Heart right ventricle (tissue), 16 donors: ENCODE measurements at regions not wholly inside any gene's neighbourhood (a gene's known extent, or its start where the extent isn't known, plus 50 kb on each side); places are given as distances from the start of the nearest gene placed in this dataset.

Experiments used
- ATAC-seq, 8 donors: fragments of 200-7000 bp; cut with Tn5 transposase; one replicate each; pipeline ENCODE4 v1.9.1; 2020; ENCODE audit warnings: mild to moderate bottlenecking in 8 of 8, moderate library complexity in 8 of 8, moderate number of reproducible peaks in 1 of 8
- DNase-seq, 2 donors: peaks; one replicate each; pipeline ENCODE4 v3.0.0-alpha.2; 2020
- H3K27ac ChIP-seq, 10 donors: fragments of 200-600 bp; sonication (generic) in 2 of 10; one replicate each; pipeline versions ENCODE4 v1.5.0 to v1.8.0; 2020 to 2022; ENCODE audit warnings: mild to moderate bottlenecking in 3 of 10
- H3K27me3 ChIP-seq, 7 donors: fragments of 200-600 bp; one replicate each; pipeline ENCODE4 v1.8.0; 2021 to 2022; ENCODE audit warnings: mild to moderate bottlenecking in 2 of 7
- H3K36me3 ChIP-seq, 9 donors: fragments of 200-600 bp; sonication (generic) in 1 of 9; one replicate each; pipeline versions ENCODE4 v1.5.0 to v1.8.0; 2020 to 2022; ENCODE audit warnings: mild to moderate bottlenecking in 2 of 9
- H3K4me1 ChIP-seq, 9 donors: fragments of 200-600 bp; sonication (generic) in 1 of 9; one replicate each; pipeline versions ENCODE4 v1.5.0 to v1.8.0; 2020 to 2022; ENCODE audit warnings: mild to moderate bottlenecking in 4 of 9
- H3K4me3 ChIP-seq, 10 donors: fragments of 200-600 bp; sonication (generic) in 2 of 10; one replicate each; pipeline versions ENCODE4 v1.5.0 to v1.8.0; 2020 to 2022; ENCODE audit warnings: mild to moderate bottlenecking in 7 of 10, moderate library complexity in 2 of 10
- H3K9me3 ChIP-seq, 11 donors: fragments of 200-600 bp in 10 of 11; sonication (generic) in 2 of 11; one replicate each; pipeline versions ENCODE4 v1.5.0 to v1.8.0; 2013 to 2022; ENCODE audit warnings: mild to moderate bottlenecking in 2 of 11, control low read depth in 1 of 11, moderate library complexity in 1 of 11
- WGBS, 2 donors: extraction: QIAGEN DNeasy Blood & Tissue Kit; methylation state at CpG; one replicate each; pipeline ENCODE4 v1.1.7; 2013; ENCODE audit warnings: inconsistent platforms in 1 of 2; 5-methylcytosine and 5-hydroxymethylcytosine counted together
- intact Hi-C, 10 donors: fragments of 100-400 bp; cut with DNase I; formaldehyde crosslinking; loops; one replicate each; pipeline versions ENCODE4 v1.11.1 to v1.14.2; 2022
- TF ChIP-seq, protein P1 (sequence below), 9 donors: fragments of 200-600 bp; sonication (generic) in 2 of 9; IDR thresholded peaks; one replicate each; pipeline versions ENCODE4 v1.5.0 to v1.8.0; 2021 to 2022; ENCODE audit warnings: antibody characterized with exemption in 9 of 9, mild to moderate bottlenecking in 5 of 9, moderate library complexity in 1 of 9
- donor health status: Arrhythmogenic right ventricular cardiomyopathy.
- donor health status: ischemic (EF 13 %, LVEDD 7.1; RV severe dilation, severe dysfunction).
- donor health status: healthy with polysubstance abuse.
- donor health status: DM: no; HTN: yes; CAD: no.
- donor health status: DM: no; HTN: no; CAD: no.
- donor health status: ischemic (EF 25% LVEDD 6.9; RV normal size, moderate dysfunction).
- donor health status: ischemic (EF 25% LVEDD 5.7; RV mildly dilated, moderate dysfunction).
- donor health status: healthy.
- donor health status: DM: yes; HTN: yes; CAD: no.
- donor health status: Ischemic cardiomyopathy.
- donor health status: ischemic (EF 35%, LVEDD 5.7; RV mildly dilated, moderate dysfunction).
- donor health status: nonischemic (EF 11% LVEDD 7.7; RV severe dilation, severe dysfunction).
- donor health status: DM: yes; HTN: yes; CAD: no.
- donor health status: PGD.
- donor health status: ischemic (EF 29% LVEDD 5.4; RV normal size, mild dysfunction).
- donor health status: nonischemic (EF 23%, LVEDD 6.1; RV moderate dilation, normal function).

DNA sequence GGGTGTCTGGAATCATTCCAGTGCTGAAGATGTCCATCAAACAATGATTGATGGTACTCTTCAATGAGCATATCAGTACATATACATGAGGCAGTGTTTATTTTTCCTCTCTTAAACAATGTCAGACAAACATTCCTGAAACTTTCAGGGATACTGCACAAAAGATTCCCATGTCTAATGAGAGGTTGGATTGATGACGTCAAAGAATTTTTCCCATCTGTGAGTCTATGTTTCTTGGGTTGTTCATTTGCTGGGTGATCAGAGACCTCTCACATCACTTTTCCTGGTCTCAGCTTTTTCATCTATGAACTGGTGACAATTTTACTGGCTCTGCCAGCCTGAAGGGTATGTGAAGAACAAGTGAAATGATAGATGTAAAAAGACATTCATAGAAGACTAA, 325.5 kb downstream of the EN1 start:
- 80 to 95% methylated on average over 1 of the region's 1 CpG for WGBS, 2 donors
- DNase-seq, result no peak
- TF ChIP-seq, protein P1, sequence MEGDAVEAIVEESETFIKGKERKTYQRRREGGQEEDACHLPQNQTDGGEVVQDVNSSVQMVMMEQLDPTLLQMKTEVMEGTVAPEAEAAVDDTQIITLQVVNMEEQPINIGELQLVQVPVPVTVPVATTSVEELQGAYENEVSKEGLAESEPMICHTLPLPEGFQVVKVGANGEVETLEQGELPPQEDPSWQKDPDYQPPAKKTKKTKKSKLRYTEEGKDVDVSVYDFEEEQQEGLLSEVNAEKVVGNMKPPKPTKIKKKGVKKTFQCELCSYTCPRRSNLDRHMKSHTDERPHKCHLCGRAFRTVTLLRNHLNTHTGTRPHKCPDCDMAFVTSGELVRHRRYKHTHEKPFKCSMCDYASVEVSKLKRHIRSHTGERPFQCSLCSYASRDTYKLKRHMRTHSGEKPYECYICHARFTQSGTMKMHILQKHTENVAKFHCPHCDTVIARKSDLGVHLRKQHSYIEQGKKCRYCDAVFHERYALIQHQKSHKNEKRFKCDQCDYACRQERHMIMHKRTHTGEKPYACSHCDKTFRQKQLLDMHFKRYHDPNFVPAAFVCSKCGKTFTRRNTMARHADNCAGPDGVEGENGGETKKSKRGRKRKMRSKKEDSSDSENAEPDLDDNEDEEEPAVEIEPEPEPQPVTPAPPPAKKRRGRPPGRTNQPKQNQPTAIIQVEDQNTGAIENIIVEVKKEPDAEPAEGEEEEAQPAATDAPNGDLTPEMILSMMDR (IDR thresholded peaks at IDR 0.05), result no peak

DNA sequence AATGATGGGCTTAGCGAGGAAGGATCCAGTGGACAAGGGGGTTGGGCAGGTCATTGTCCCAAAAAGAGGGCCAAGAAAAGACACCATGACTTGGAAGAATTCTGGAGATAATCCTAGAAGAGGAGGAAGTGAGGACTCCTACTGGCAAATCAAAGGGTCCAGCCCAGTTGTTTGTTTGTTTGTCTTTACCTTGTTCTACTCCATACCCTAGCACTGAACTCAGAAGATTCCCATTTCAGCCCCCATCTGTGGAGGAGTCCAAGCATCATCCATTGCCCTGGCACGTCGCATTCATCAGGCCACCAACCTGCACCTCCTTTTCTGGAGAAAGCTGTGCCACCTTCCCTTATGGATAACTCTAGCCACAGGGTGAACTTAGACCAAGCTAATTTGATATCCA, 326.2 kb downstream of the EN1 start:
- DNase-seq, result no peak
- H3K9me3 ChIP-seq, result peaks cover 0 to 45% (median 14%) of the 10 kb centered on the region in 11 donors
- TF ChIP-seq, protein P1 (IDR thresholded peaks at IDR 0.05), result no peak
- H3K4me3 ChIP-seq, result no peak overlapping the region
- 75 to 85% methylated on average over 3 of the region's 3 CpGs for WGBS, 2 donors
- intact Hi-C loops, result no loop called here
- no peaks in the 10 kb centered on the region for H3K4me1 ChIP-seq
- H3K27ac ChIP-seq, result no peak overlapping the region
- peaks cover 0 to 5% (median 0%) of the 10 kb centered on the region in 7 donors for H3K27me3 ChIP-seq
- no peak for ATAC-seq
- H3K36me3 ChIP-seq, result no peaks in the 10 kb centered on the region

More for the DNA sequence above, 325.5 kb downstream of the EN1 start:
- H3K27ac ChIP-seq, result no peak overlapping the region
- peaks cover 0 to 45% (median 14%) of the 10 kb centered on the region in 11 donors for H3K9me3 ChIP-seq
- ATAC-seq, result no peak
- H3K27me3 ChIP-seq, result peaks cover 0 to 6% (median 0%) of the 10 kb centered on the region in 7 donors
- intact Hi-C loops, result no loop called here
- no peaks in the 10 kb centered on the region for H3K4me1 ChIP-seq
- H3K36me3 ChIP-seq, result no peaks in the 10 kb centered on the region
- no peak overlapping the region for H3K4me3 ChIP-seq

DNA sequence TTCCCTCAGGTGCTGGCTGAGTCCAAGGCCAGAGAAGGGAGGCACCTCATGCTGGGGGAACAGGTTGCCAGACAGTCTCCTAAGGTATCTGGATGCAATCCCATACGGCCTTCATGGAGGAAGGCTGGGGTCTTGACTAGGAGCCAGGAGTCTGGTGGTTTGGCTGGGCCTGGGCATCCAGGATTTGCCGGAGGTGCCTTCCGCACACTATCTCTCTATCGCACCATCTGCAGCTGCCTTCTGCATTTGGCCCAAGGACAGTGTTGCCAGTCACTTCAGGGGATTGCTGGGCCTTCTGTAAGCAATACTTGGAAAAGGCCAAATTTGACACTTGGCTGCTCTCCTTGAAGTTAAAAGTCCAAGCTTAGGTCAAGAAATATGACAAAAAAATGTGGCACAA, 327.2 kb downstream of the EN1 start:
- H3K4me1 ChIP-seq, result no peaks in the 10 kb centered on the region
- ATAC-seq (no peak), DNase-seq (no peak)
- 88 to 89% methylated on average over 4 of the region's 4 CpGs for WGBS, 2 donors
- no peaks in the 10 kb centered on the region for H3K36me3 ChIP-seq
- H3K4me3 ChIP-seq, result no peak overlapping the region
- TF ChIP-seq, protein P1 (IDR thresholded peaks at IDR 0.05), result no peak
- H3K27me3 ChIP-seq, result no peaks in the 10 kb centered on the region
- no peak overlapping the region for H3K27ac ChIP-seq
- intact Hi-C loops, result no loop called here
- H3K9me3 ChIP-seq, result peaks cover 0 to 45% (median 14%) of the 10 kb centered on the region in 11 donors

DNA sequence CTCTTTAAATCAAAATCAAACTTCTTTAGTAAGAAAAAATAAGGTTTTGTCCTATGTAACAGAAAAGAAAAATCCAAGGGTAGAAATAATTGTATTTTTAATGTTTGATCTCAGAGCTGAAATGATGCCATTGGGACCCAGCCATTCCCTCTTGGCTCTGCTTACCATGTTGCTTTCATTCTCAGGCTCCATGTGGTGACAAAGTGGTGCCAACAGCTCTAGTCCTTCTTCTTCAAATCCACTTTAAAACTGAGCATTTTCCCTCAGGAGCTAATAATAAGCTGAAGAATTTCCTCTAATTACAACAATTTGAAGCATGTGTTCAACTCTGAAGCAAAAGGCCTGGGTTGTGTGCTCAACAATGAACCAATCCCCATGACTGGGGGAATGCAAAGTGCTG, 327.9 kb downstream of the EN1 start:
- ATAC-seq (no peak), DNase-seq (no peak)
- Histone ChIP-seq H3K9me3 (peaks cover 0 to 51% (median 14%) of the 10 kb centered on the region in 11 donors), H3K27me3 (no peaks in the 10 kb centered on the region), H3K4me1 (no peaks in the 10 kb centered on the region), H3K27ac (no peak overlapping the region), H3K36me3 (no peaks in the 10 kb centered on the region), H3K4me3 (no peak overlapping the region)
- intact Hi-C loops, result no loop called here
- TF ChIP-seq, protein P1 (IDR thresholded peaks at IDR 0.05), result no peak
